Vagina (tissue), 2 donors: ENCODE measurements at regions not wholly inside any gene's neighbourhood (a gene's known extent, or its start where the extent isn't known, plus 50 kb on each side); places are given as distances from the start of the nearest gene placed in this dataset.

Experiments
- DNase-seq, 2 donors: peaks; one replicate each; pipeline ENCODE4 v3.0.0-alpha.2; 2017; ENCODE audit errors: extremely low spot score in 2 of 2
- H3K27ac ChIP-seq: fragments of 200-600 bp; sonication (generic); one replicate; pipeline ENCODE4 v1.5.1; 2019
- H3K27me3 ChIP-seq: fragments of 200-600 bp; sonication (generic); one replicate; pipeline ENCODE4 v1.5.1; 2019
- H3K36me3 ChIP-seq, 2 donors: fragments of 200-600 bp; sonication (generic); one replicate each; pipeline ENCODE4 v1.5.1; 2017 to 2019
- H3K4me1 ChIP-seq: fragments of 200-600 bp; sonication (generic); one replicate; pipeline ENCODE4 v1.5.1; 2019
- H3K4me3 ChIP-seq, 2 donors: fragments of 200-600 bp; sonication (generic); 1 replicate in 1 of 2; 2 replicates in 1 of 2; pipeline ENCODE4 v1.5.1; 2016 to 2019
- H3K9me3 ChIP-seq: fragments of 200-600 bp; sonication (generic); one replicate; pipeline ENCODE4 v1.5.1; 2019
- POLR2A ChIP-seq, 2 donors: fragments of 450-650 bp; IDR thresholded peaks; one replicate each; pipeline ENCODE4 v1.6.1; 2017; ENCODE audit warnings: antibody characterized with exemption in 2 of 2, mild to moderate bottlenecking in 2 of 2, moderate library complexity in 2 of 2
- POLR2AphosphoS5 ChIP-seq, 2 donors: sonication (generic); formaldehyde crosslinking; IDR thresholded peaks; one replicate each; pipeline ENCODE4 v1.9.0; 2017; ENCODE audit warnings: antibody characterized with exemption in 2 of 2, mild to moderate bottlenecking in 2 of 2, low read depth in 1 of 2; ENCODE audit not compliant: insufficient read depth in 1 of 2
- intact Hi-C: fragments of 100-400 bp; cut with DNase I; formaldehyde crosslinking; loops from one replicate; pipeline ENCODE4 v1.15.1; 2023
- TF ChIP-seq, protein P1 (sequence below), 3 experiments: fragments of 450-650 bp in 2 of 3; fragments of 200-600 bp in 1 of 3; sonication (generic) in 1 of 3; IDR thresholded peaks; one replicate each; pipeline ENCODE4 v1.5.1; 2017 to 2019; ENCODE audit warnings: antibody characterized with exemption in 3 of 3, mild to moderate bottlenecking in 2 of 3, moderate library complexity in 2 of 3

DNA sequence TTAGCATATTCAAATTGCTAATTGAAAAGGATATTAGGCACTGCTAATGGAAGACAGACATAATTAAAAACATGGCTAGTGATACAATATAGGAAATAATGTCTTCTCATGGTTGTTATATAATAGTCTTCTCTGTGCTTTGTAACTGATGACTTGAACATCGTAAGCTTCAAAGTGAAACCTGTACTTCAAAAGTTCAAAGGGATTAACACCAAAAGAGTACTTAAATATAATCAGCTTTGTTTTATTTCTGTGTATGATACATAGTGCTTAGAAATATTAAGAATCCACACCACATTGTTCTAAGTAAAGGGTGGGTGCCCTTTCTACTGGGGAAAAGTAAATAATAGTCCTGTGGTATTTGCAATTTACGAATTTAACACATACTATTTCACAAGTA is 75.4 kb upstream of the ITGA1 start:
- no peaks in the 10 kb centered on the region for H3K9me3 ChIP-seq
- H3K36me3 ChIP-seq, result no peaks in the 10 kb centered on the region
- no peaks in the 10 kb centered on the region for H3K4me1 ChIP-seq
- no peaks in the 10 kb centered on the region for H3K27me3 ChIP-seq
- TF ChIP-seq POLR2AphosphoS5 (IDR thresholded peaks at IDR 0.05; ENCODE audit: insufficient read depth in 1 of 2, low read depth in 1 of 2), result no peak
- TF ChIP-seq, protein P1, sequence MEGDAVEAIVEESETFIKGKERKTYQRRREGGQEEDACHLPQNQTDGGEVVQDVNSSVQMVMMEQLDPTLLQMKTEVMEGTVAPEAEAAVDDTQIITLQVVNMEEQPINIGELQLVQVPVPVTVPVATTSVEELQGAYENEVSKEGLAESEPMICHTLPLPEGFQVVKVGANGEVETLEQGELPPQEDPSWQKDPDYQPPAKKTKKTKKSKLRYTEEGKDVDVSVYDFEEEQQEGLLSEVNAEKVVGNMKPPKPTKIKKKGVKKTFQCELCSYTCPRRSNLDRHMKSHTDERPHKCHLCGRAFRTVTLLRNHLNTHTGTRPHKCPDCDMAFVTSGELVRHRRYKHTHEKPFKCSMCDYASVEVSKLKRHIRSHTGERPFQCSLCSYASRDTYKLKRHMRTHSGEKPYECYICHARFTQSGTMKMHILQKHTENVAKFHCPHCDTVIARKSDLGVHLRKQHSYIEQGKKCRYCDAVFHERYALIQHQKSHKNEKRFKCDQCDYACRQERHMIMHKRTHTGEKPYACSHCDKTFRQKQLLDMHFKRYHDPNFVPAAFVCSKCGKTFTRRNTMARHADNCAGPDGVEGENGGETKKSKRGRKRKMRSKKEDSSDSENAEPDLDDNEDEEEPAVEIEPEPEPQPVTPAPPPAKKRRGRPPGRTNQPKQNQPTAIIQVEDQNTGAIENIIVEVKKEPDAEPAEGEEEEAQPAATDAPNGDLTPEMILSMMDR (IDR thresholded peaks at IDR 0.05), result no peak
- no peak for TF ChIP-seq POLR2A (IDR thresholded peaks at IDR 0.05)
- H3K27ac ChIP-seq, result no peak overlapping the region
- DNase-seq, result no peak
- no peak overlapping the region for H3K4me3 ChIP-seq
- intact Hi-C loops, result no loop called here

DNA sequence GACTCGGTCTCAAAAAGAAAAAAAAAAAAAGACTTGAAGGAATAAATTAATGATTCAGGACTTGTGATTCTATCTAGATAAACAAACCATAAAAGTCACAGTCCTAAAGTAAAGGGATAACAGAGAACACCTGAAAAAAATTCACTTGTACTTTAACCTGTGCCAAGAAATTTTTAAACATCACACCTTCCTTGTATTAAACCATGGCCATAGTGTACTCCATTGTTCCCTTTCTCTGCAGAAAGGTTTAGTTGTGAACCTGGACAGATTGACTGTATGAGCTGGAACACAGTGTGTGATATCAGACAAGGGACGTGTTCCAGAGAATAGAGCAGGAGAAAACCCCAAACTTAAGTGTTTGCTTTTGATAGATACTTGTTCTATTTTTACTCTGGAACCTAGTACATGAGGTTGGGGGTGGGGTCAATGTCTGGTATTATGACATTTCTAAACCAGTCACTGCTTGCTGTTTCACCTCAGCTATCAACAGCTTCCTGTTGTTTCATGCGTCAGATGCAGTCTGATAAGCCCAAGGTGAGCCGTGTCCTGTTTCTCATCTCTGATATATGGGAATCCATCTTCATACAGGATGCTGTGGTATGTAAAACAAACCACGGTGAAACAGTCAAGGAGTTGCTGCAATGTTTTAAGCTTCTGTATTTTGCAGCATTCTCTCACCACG is 62.5 kb upstream of the ITGA1 start:
- H3K36me3 ChIP-seq, result no peaks in the 10 kb centered on the region
- H3K9me3 ChIP-seq, result no peaks in the 10 kb centered on the region
- H3K4me3 ChIP-seq, result no peak overlapping the region
- no peak overlapping the region for H3K27ac ChIP-seq
- intact Hi-C loops, result no loop called here
- no peaks in the 10 kb centered on the region for H3K27me3 ChIP-seq
- no peak for TF ChIP-seq POLR2AphosphoS5 (IDR thresholded peaks at IDR 0.05; ENCODE audit: insufficient read depth in 1 of 2, low read depth in 1 of 2)
- TF ChIP-seq POLR2A (IDR thresholded peaks at IDR 0.05), result no peak
- TF ChIP-seq, protein P1 (IDR thresholded peaks at IDR 0.05), result no peak
- no peak for DNase-seq
- peaks cover 20% of the 10 kb centered on the region for H3K4me1 ChIP-seq

DNA sequence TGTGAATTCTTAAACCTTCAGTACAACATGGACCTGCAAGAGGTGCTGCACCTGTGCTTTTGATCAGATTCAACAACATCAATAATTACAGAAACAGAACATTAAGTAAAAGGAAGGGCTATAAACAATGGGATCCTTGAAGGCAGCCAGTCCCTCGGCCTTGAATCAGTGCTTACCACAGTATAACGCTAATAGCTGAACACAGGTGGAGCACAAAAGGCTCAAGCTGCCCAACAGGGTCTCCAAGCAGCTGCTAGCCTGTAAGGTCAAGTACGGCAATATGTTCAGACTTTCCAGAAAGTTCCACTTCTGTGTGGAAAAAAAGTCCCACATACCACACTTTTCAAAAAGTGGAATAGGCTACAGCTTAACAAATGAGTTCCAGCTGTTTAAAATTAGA is 61.9 kb upstream of the ITGA1 start:
- Histone ChIP-seq H3K36me3 (no peaks in the 10 kb centered on the region), H3K27me3 (no peaks in the 10 kb centered on the region), H3K27ac (no peak overlapping the region), H3K4me3 (no peak overlapping the region), H3K4me1 (peaks cover 20% of the 10 kb centered on the region), H3K9me3 (no peaks in the 10 kb centered on the region)
- intact Hi-C loops, result no loop called here
- no peak for DNase-seq
- TF ChIP-seq POLR2AphosphoS5 (IDR thresholded peaks at IDR 0.05; ENCODE audit: insufficient read depth in 1 of 2, low read depth in 1 of 2) (no peak), POLR2A (IDR thresholded peaks at IDR 0.05) (no peak)
- TF ChIP-seq, protein P1 (IDR thresholded peaks at IDR 0.05), result no peak

DNA sequence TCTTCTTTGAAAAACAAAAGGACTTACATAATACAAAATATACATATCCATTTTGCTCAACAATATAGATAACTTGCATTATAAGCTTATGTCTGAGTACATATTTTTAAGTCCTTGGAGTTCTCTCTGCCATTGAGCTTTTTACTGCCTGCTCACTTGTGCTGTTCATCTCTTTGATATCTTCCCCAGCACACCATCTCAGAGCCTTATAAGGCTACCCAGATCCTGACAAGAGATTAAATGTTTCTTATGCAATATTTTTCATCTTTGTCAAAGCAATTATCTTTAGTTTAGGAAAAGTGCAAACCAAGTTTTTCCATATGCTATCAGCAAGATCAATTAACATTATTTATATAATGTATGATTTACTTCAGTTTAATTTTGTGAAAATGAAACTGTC is 60.7 kb upstream of the ITGA1 start:
- TF ChIP-seq, protein P1 (IDR thresholded peaks at IDR 0.05), result no peak
- TF ChIP-seq POLR2A (IDR thresholded peaks at IDR 0.05), result no peak
- no peak for TF ChIP-seq POLR2AphosphoS5 (IDR thresholded peaks at IDR 0.05; ENCODE audit: insufficient read depth in 1 of 2, low read depth in 1 of 2)
- no peak for DNase-seq
- Histone ChIP-seq H3K4me3 (no peak overlapping the region), H3K4me1 (peaks cover 20% of the 10 kb centered on the region), H3K27ac (no peak overlapping the region), H3K27me3 (no peaks in the 10 kb centered on the region), H3K9me3 (no peaks in the 10 kb centered on the region), H3K36me3 (no peaks in the 10 kb centered on the region)
- intact Hi-C loops, result no loop called here

DNA sequence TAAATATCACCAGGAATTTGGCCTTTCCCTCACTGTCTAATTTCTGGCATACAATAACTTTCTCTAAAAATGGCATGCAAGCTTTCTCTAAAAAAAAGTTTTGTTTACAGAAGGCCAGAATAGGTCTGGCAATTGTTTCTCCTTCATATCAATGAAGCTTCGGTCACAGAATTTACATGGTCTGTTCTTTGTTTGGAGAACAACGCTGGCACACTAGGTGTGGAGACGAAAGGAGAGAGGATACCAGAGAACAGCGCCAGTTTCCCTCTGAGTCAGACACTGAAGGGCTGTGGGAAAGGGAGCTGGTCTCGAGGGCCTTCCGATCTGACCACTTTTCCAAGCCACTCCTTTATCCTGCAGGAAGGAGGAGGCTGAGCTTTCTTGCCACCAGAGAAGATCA is 60.1 kb upstream of the ITGA1 start:
- H3K36me3 ChIP-seq, result no peaks in the 10 kb centered on the region
- DNase-seq, result no peak
- no peak for TF ChIP-seq POLR2A (IDR thresholded peaks at IDR 0.05)
- TF ChIP-seq, protein P1 (IDR thresholded peaks at IDR 0.05), result no peak
- intact Hi-C loops, result no loop called here
- peaks cover 20% of the 10 kb centered on the region for H3K4me1 ChIP-seq
- H3K4me3 ChIP-seq, result no peak overlapping the region
- no peaks in the 10 kb centered on the region for H3K9me3 ChIP-seq
- H3K27ac ChIP-seq, result no peak overlapping the region
- no peaks in the 10 kb centered on the region for H3K27me3 ChIP-seq
